H9 (cell line): ENCODE measurements at regions not wholly inside any gene's neighbourhood (a gene's known extent, or its start where the extent isn't known, plus 50 kb on each side); places are given as distances from the start of the nearest gene placed in this dataset.

Source experiments
- DNase-seq: peaks from one replicate; pipeline ENCODE4 v3.0.0-alpha.2; 2017
- H2AFZ ChIP-seq: one replicate; pipeline ENCODE4 v1.6.1; 2013; ENCODE audit warnings: mild to moderate bottlenecking, low read length, control low read depth, moderate library complexity
- H2AK5ac ChIP-seq: 2 replicates; pipeline ENCODE4 v1.6.1; 2013; ENCODE audit warnings: low read length, control low read depth, mixed read lengths; ENCODE audit not compliant: insufficient read length
- H2BK120ac ChIP-seq: one replicate; pipeline ENCODE4 v1.6.1; 2013; ENCODE audit warnings: low read depth, mild to moderate bottlenecking, low read length, control low read depth, inconsistent platforms; ENCODE audit not compliant: poor library complexity, severe bottlenecking
- H2BK12ac ChIP-seq: 2 replicates; pipeline ENCODE4 v1.6.1; 2013; ENCODE audit warnings: low read length, control low read depth, mixed read lengths, low read depth; ENCODE audit not compliant: insufficient read length
- H2BK15ac ChIP-seq: 2 replicates; pipeline ENCODE4 v1.6.1; 2013; ENCODE audit warnings: low read depth, low read length, control low read depth
- H2BK20ac ChIP-seq: one replicate; pipeline ENCODE4 v1.6.1; 2013; ENCODE audit warnings: low read depth, mild to moderate bottlenecking, low read length, control low read depth, inconsistent platforms; ENCODE audit not compliant: poor library complexity, severe bottlenecking
- H2BK5ac ChIP-seq: 2 replicates; pipeline ENCODE4 v1.6.1; 2013; ENCODE audit warnings: low read length, control low read depth, mixed read lengths; ENCODE audit not compliant: insufficient read length
- H3K14ac ChIP-seq: 2 replicates; pipeline ENCODE4 v1.6.1; 2013; ENCODE audit warnings: low read length, control low read depth; ENCODE audit not compliant: insufficient read depth
- H3K18ac ChIP-seq: 2 replicates; pipeline ENCODE4 v1.6.1; 2013; ENCODE audit warnings: low read depth, mild to moderate bottlenecking, mixed read lengths, low read length, control low read depth; ENCODE audit not compliant: insufficient read length
- H3K23ac ChIP-seq: 2 replicates; pipeline ENCODE4 v1.6.1; 2013; ENCODE audit warnings: low read length, control low read depth, mixed read lengths, low read depth; ENCODE audit not compliant: insufficient read length
- H3K23me2 ChIP-seq: 2 replicates; pipeline ENCODE4 v1.6.1; 2013; ENCODE audit warnings: low read depth, mild to moderate bottlenecking, mixed read lengths, low read length, control low read depth; ENCODE audit not compliant: insufficient read length, poor library complexity, severe bottlenecking
- H3K27ac ChIP-seq: 2 replicates; pipeline ENCODE4 v1.5.1; 2013; ENCODE audit warnings: low read length, control low read depth, mixed read lengths, low read depth; ENCODE audit not compliant: insufficient read length
- H3K27me3 ChIP-seq: 2 replicates; pipeline ENCODE4 v1.6.1; 2013; ENCODE audit warnings: low read length, control low read depth, inconsistent platforms; ENCODE audit not compliant: insufficient read depth
- H3K4ac ChIP-seq: 2 replicates; pipeline ENCODE4 v1.6.1; 2013; ENCODE audit warnings: low read depth, mild to moderate bottlenecking, control low read depth, inconsistent platforms, low read length, moderate library complexity
- H3K4me1 ChIP-seq: 2 replicates; pipeline ENCODE4 v1.6.1; 2013; ENCODE audit warnings: low read length, control low read depth, inconsistent platforms; ENCODE audit not compliant: insufficient read depth
- H3K4me2 ChIP-seq: 2 replicates; pipeline ENCODE4 v1.6.1; 2013; ENCODE audit warnings: low read length, control low read depth, mixed read lengths; ENCODE audit not compliant: insufficient read length, insufficient read depth
- H3K56ac ChIP-seq: 2 replicates; pipeline ENCODE4 v1.6.1; 2013; ENCODE audit warnings: low read depth, mild to moderate bottlenecking, mixed read lengths, low read length, control low read depth; ENCODE audit not compliant: insufficient read length
- H3K79me1 ChIP-seq: 2 replicates; pipeline ENCODE4 v1.6.1; 2013; ENCODE audit warnings: low read depth, mild to moderate bottlenecking, moderate library complexity, low read length, control low read depth, inconsistent platforms; ENCODE audit not compliant: insufficient read depth, poor library complexity, severe bottlenecking
- H3K79me2 ChIP-seq: 2 replicates; pipeline ENCODE4 v1.6.1; 2013; ENCODE audit warnings: low read length, control low read depth, inconsistent platforms; ENCODE audit not compliant: insufficient read depth
- H3K9ac ChIP-seq: 2 replicates; pipeline ENCODE4 v1.6.1; 2013; ENCODE audit warnings: low read length, control low read depth, mixed read lengths; ENCODE audit not compliant: insufficient read length; ENCODE audit errors: extremely low read depth
- H3K9me3 ChIP-seq: one replicate; pipeline ENCODE4 v1.6.1; 2013; ENCODE audit warnings: low read depth, low read length, inconsistent platforms; ENCODE audit not compliant: control insufficient read depth
- H3T11ph ChIP-seq: one replicate; pipeline ENCODE4 v1.6.1; 2013; ENCODE audit warnings: mild to moderate bottlenecking, low read length, control low read depth, inconsistent platforms
- H4K20me1 ChIP-seq: one replicate; pipeline ENCODE4 v1.6.1; 2013; ENCODE audit not compliant: control insufficient read depth, insufficient read length, insufficient read depth
- H4K5ac ChIP-seq: 2 replicates; pipeline ENCODE4 v1.6.1; 2013; ENCODE audit warnings: low read depth, mild to moderate bottlenecking, mixed read lengths, low read length, control low read depth; ENCODE audit not compliant: insufficient read length
- H4K8ac ChIP-seq: replicated peaks from 2 replicates; pipeline ENCODE4 v1.6.1; 2013; ENCODE audit warnings: low read length, control low read depth, mixed read lengths, low read depth; ENCODE audit not compliant: insufficient read length
- H4K91ac ChIP-seq: 2 replicates; pipeline ENCODE4 v1.6.1; 2013; ENCODE audit warnings: low read depth, mild to moderate bottlenecking, moderate library complexity, mixed read lengths, low read length, control low read depth; ENCODE audit not compliant: insufficient read length
- H3K27ac Mint-ChIP-seq, 3 experiments: 2 replicates in 2 of 3; 3 replicates in 1 of 3; pipeline ENCODE4 v1.8.0; 2020 to 2021; ENCODE audit warnings: mixed read lengths in 3 of 3, mild to moderate bottlenecking in 1 of 3, moderate library complexity in 1 of 3
- H3K27me3 Mint-ChIP-seq: 2 replicates; pipeline ENCODE4 v1.8.0; 2021; ENCODE audit warnings: low read depth, mild to moderate bottlenecking, moderate library complexity, mixed read lengths
- H3K36me3 Mint-ChIP-seq, 3 experiments: 2 replicates in 2 of 3; 3 replicates in 1 of 3; pipeline ENCODE4 v1.8.0; 2020 to 2021; ENCODE audit warnings: low read depth in 3 of 3, mixed read lengths in 3 of 3; ENCODE audit not compliant: insufficient read depth in 1 of 3
- H3K4me1 Mint-ChIP-seq, 2 experiments: 2 replicates each; pipeline ENCODE4 v1.8.0; 2020; ENCODE audit warnings: mixed read lengths in 2 of 2
- H3K4me3 Mint-ChIP-seq, 2 experiments: 2 replicates in 1 of 2; 3 replicates in 1 of 2; pipeline ENCODE4 v1.8.0; 2020 to 2021; ENCODE audit warnings: mild to moderate bottlenecking in 2 of 2, mixed read lengths in 2 of 2, moderate library complexity in 1 of 2
- H3K9me3 Mint-ChIP-seq, 2 experiments: 2 replicates in 1 of 2; 3 replicates in 1 of 2; pipeline ENCODE4 v1.8.0; 2020; ENCODE audit warnings: mild to moderate bottlenecking in 2 of 2, mixed read lengths in 2 of 2, moderate library complexity in 1 of 2
- WGBS: extraction: QIAGEN DNeasy Blood & Tissue Kit; methylation state at CpG from one replicate; pipeline ENCODE4 v1.1.7; 2013; ENCODE audit warnings: missing lambda C conversion rate, low lambda C conversion rate, mixed read lengths; ENCODE audit not compliant: insufficient read length; ENCODE audit errors: extremely low coverage; 5-methylcytosine and 5-hydroxymethylcytosine counted together
- TF ChIP-seq, protein P1 (sequence below): fragments of 200-600 bp; sonication (generic); conservative IDR thresholded peaks from 3 replicates; pipeline ENCODE4 v1.8.0; 2021; ENCODE audit warnings: antibody characterized with exemption, mild to moderate bottlenecking

- Histone ChIP-seq H3K4ac (no peak overlapping the region), H3K4me1 (no peaks in the 10 kb centered on the region; the same call in 1 of the 2 replicates), H3K56ac (no peak overlapping the region), H3K4me2 (no peak overlapping the region), H3K27me3 (no peaks in the 10 kb centered on the region), H2AFZ (no peak overlapping the region), H4K5ac (no peak overlapping the region), H3K9me3 (no peaks in the 10 kb centered on the region), H2BK120ac (no peak overlapping the region), H4K91ac (no peak overlapping the region), H3K23me2 (no peaks in the 10 kb centered on the region), H3K14ac (no peak overlapping the region), H3K27ac (no peak overlapping the region), H3K18ac (no peak overlapping the region), H4K20me1 (no peaks in the 10 kb centered on the region), H3K23ac (no peak overlapping the region), H3K79me1 (no peaks in the 10 kb centered on the region), H2BK20ac (no peak overlapping the region), H2BK15ac (no peak overlapping the region), H2AK5ac (no peak overlapping the region), H4K8ac (no peak overlapping the region), H2BK12ac (no peak overlapping the region), H3K9ac (no peak overlapping the region), H3T11ph (no peak overlapping the region), H3K79me2 (no peaks in the 10 kb centered on the region), H2BK5ac (no peak overlapping the region)
- Mint-ChIP-seq H3K4me3 (no peak overlapping the region), H3K36me3 (no peaks in the 10 kb centered on the region; a peak in 1 of 7 replicates), H3K4me1 (peaks cover 9% of the 10 kb centered on the region in 2 experiments), H3K9me3 (peaks cover 2 to 6% of the 10 kb centered on the region in 2 experiments; a peak in 2 of 5 replicates), H3K27me3 (no peaks in the 10 kb centered on the region), H3K27ac (no peak overlapping the region)
- DNase-seq: no peak
- no CpG with 5 or more reads among the region's 4 CpGs for WGBS
- TF ChIP-seq, protein P1, sequence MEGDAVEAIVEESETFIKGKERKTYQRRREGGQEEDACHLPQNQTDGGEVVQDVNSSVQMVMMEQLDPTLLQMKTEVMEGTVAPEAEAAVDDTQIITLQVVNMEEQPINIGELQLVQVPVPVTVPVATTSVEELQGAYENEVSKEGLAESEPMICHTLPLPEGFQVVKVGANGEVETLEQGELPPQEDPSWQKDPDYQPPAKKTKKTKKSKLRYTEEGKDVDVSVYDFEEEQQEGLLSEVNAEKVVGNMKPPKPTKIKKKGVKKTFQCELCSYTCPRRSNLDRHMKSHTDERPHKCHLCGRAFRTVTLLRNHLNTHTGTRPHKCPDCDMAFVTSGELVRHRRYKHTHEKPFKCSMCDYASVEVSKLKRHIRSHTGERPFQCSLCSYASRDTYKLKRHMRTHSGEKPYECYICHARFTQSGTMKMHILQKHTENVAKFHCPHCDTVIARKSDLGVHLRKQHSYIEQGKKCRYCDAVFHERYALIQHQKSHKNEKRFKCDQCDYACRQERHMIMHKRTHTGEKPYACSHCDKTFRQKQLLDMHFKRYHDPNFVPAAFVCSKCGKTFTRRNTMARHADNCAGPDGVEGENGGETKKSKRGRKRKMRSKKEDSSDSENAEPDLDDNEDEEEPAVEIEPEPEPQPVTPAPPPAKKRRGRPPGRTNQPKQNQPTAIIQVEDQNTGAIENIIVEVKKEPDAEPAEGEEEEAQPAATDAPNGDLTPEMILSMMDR: no peak
Measured at GRCh38 chr20:48031122-48031521, 245.8 kb upstream of the SULF2 start.
